Hepatic stellate cell (primary cell): ENCODE measurements at regions not wholly inside any gene's neighbourhood (a gene's known extent, or its start where the extent isn't known, plus 50 kb on each side); places are given as distances from the start of the nearest gene placed in this dataset.

Source experiments
- DNase-seq: peaks from one replicate; pipeline ENCODE4 v3.0.0; 2011; ENCODE audit warnings: low spot score

DNA sequence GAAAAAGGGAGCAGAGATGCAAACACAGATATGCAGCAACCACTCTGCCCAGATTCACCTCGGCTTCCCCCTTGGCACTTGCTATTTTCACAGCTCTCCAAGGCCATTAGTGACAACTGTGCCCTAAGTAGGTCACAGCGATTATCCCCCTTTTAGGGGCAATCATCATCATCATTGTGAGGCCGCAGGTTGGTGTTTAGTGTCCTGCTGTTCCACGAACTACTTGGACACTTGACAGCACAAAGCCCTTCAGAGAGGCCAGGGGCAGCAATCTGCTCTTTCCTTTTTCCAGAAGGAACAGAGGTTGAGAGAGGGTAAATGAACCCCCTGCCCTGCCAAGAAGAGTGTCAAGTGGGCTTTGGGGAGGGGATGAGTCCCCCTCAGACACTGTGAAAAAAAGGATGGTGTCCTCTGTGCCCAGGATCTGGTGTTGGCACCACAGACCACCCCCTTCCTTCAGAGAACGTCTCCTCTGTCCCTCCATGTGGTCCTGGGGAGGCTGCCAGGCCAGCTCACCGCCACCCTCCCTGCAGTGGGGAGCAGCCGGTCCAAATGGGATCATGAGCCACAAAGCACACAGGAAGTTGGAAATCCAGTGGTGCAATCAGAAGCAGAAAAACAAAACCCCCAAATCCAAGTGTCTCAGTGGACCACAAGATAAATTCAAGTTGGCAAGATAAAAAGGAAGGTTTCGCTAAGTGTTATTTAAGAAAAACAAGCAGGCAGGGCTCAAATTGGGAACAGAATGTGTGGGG lies 78.4 kb upstream of the MED9 start:
- no peak for DNase-seq

GRCh38 chr17:17398943-17399926 lies 77.6 kb upstream of the MED9 start:
- DNase-seq, result no peak

DNA sequence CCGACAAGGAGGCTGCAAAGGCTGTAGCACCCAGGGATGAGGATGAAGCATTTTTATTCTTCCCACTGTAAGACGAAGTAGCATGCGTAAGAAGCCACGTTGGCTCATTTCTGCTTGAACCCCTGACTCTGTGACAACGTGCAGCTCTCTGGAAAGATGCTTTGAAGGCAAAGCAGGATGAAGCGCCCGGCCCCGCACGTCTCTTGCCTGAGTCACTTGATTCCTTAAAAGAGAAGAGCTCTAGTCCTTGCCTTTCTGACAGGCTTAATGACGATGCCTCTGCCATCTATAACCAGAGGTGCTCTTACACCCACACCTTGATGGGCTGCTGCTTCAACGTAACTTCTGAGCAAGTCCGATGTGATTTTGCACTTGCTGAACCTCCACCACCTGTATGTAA lies 76.7 kb upstream of the MED9 start:
- DNase-seq, result no peak

DNA sequence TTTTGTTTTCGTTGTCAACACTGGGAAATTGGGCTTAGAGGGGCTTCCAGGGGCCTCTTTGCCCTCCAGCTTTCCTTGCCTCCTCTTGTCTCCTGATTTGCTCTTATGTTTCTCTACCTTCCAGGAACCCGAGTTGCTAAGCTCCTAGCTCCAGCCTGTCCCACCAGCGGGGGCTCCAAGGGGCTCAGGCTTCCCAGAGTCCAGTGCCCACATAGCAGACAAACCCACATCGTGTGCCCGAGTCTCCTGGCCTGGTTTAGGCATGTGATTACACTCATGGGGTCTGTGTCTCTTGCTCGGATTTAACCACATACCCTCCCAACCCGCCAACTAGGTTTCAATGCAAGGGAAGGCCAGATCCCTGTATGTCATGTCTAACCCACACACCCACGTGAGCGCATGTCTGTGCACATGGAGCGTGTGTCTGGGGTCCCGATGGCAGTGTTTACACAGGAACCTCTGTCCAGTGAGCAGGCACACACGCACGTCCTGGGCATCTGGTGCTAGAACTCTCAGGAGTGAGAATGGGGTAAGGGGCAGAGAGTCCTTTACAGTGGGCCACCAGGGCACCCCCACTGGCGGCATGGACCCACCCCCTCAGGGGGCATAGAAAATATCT lies 76.1 kb upstream of the MED9 start:
- DNase-seq, result no peak

- DNase-seq, result no peak
Observed at GRCh38 chr17:17401271-17401781, 75.5 kb upstream of the MED9 start.

GRCh38 chr17:17402558-17402957 lies 74.2 kb upstream of the MED9 start:
- DNase-seq, result peak; percentile 55

DNA sequence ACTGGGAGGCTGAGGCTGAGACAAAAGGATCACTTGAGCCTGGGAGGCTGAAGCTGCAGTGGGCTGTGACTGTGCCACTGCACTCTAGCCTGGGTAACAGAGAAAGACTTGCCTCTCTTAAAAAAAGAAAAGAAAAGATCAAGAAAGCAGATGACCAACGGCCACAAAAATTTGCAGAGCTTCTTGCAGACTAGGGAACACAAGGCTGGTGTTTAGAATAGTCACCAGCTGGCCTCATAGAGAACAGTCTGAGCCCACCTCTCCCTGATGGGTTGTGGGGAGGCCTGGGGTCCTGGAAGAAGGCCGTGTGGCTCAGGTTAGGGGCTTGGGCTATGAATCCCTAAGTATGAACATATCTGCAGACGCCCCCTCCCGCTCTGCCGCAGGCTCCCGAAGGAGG lies 73.7 kb upstream of the MED9 start:
- DNase-seq, result no peak

DNA sequence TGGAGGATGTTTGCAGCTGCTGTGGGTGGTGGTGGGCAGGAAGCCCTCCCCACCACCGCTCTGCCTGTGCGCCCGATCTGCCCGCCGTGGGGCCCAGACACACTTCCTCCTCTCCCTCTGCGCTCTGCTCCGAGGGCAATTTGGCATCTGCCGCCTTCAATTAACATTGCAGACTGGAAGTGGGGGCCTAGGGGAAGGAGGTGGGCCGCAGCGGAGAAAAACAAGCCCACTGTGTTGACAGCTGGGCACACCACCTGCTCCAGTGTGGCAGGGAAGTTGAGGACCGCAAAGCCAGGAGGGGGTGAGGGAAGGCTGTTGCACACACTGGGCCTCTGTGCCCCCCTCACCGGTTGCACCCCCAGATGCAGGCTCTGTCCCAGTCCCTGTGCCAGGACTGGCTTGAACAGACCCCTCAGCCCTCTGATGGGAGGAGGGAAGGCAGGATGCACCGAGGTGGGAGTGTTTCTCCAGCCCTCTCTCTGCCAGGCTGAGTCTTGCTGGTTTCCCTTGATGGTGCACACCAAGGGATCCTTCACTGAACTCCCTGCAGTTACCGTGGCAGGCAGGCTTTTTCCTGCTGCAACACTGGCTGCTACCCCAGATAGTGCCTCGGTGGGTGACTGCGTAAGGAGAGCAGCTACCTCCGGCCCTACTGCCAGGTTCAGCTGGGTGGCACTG lies 72.8 kb upstream of the MED9 start:
- no peak for DNase-seq

DNA sequence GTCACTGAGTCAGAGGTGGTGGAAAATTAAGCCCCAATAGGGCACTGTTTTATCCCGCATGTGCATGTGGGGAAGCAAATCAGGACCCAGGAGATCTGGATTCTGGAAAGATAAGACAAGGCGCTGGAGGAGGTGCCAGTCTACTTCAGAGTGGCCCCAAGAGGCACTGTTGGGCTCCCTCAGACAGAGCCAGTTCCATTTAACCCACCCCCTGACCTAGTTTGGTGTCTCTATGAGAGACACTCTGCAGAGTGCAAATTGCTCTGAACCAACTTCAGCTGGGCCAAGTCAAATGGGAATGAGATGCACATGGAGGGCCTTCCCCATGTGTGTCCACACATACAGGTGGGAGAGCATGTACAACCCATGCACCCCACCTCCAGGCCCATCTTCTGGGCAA lies 71.1 kb upstream of the MED9 start:
- DNase-seq, result no peak

- no peak for DNase-seq
Observed at GRCh38 chr17:17406225-17406624, 70.6 kb upstream of the MED9 start.

DNA sequence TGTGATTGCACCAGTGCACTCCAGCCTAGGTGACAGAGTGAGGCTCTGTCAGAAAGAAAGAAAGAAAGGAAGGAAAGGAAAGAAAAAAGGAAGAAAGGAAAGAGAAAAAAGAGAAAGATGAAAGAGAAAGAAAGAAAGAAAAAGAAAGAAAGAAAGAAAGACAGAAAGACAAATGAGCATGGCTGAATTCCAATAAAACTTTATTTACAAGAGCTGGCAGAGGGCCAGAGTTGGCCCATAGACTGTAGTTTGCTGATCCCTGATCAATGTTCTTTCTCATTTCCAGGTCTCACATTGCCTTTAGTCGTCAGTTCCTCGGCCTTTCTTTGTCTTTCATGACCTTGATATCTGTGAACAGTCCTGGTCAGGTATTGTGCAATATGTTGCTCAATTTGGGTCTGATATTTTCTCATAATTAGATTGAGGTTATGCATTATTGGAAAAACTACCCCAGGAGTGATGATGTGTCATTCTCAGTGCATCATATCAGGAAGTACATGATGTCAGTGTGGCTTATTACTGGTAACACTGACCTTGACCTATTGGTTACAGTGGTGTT lies 68.5 kb upstream of the MED9 start:
- no peak for DNase-seq

- DNase-seq, result no peak
Observed at GRCh38 chr17:17410357-17410756, 66.4 kb upstream of the MED9 start.

DNA sequence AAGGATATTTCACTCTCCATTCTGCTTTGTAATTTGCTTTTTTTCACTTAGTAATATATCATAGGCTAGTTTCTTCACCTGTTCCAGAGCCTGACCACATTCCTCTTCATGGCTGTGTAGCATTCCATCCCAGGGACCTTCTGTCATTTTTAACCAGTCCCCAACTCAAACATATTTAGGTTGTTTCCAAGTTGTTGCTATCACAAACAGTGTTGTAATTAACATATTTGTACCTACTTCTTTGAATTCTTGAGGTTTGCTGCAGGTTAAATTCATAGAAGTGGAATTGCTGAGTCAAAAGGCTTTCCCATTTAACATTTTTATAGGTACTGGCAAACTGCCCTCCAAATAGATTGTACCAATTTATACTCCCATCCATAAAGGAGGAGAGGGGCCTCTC lies 65.1 kb upstream of the MED9 start:
- DNase-seq, result no peak

- DNase-seq, result peak; percentile 58
Observed at GRCh38 chr17:17412326-17412725, 64.5 kb upstream of the MED9 start.

DNA sequence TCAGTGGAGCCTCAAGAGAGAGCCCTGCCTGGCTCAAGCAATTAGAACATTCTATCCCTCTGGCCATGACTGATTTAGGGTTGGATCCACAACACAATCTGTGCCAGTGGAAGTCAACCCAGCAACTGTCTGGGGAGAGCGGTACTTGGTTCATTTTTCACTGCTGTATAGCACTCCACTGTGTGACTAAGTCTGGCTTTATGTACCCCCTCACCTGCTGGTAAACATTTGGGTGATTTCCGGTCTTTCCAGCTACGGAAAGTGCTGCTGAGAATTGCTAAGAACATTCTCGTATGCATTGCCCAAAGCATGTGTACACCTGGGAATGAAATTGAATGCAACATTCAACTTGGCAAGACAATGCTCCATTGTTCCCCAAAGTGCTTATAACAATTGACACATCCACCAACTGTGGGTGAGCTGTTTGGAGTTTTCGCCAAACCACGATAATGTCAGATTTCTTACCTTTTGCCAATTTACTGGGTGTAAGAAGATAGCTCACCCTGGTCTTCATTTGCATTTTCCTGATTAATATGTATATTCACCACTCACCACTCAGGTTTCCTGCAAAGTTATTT lies 63.5 kb upstream of the MED9 start:
- DNase-seq, result no peak

GRCh38 chr17:17413821-17414220 lies 63.0 kb upstream of the MED9 start:
- peak; percentile 45 for DNase-seq

DNA sequence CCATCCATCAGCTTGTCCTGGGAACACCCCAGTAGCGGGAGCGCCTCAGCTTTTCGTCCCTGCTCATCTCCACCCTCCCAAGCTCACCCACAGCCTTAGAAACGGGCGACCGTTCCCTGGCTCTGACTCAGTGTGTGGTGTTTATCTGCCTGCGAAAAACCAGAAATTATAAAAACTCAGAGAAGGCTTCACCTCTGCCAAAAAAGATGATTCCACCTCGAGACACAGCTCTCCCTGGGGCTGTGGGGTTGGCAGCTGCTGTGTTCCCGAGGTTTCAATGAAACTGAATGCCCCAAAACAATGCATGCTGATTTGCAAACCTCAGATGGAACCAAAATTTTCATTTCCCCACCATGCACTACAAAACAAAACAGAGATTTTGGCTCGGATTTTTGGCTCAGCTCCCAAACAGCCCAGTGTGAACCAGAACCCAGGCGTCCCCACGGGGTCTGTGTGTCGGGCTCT lies 62.4 kb upstream of the MED9 start:
- peak; percentile 70 for DNase-seq

DNA sequence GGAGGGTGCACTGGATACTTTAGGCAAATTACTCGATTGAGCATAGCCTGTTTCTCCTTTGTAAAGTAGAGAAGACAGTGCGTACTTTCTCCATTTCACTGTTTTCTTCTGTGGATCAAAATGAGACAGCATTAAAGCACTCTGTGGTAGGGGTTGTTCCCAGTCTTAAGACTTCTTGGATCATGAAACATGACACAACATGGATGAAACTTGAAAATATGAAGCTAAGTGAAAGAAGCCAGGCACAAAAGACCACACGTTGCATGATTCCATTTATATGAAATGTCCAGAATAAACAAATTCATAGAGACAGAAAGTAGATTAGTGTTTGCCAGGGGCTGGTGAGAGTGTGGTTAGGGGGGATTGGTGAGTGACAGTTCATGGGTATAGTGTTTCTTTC lies 61.8 kb upstream of the MED9 start:
- DNase-seq, result no peak

GRCh38 chr17:17416007-17416399 lies 60.8 kb upstream of the MED9 start:
- peak; percentile 74 for DNase-seq

- peak; percentile 51 for DNase-seq
Observed at GRCh38 chr17:17416400-17417360, 60.1 kb upstream of the MED9 start.
